ENCODE measurements at regions not wholly inside any gene's neighbourhood (a gene's known extent, or its start where the extent isn't known, plus 50 kb on each side); places are given as distances from the start of the nearest gene placed in this dataset.

GRCh38 chr17:27396045-27396444 lies 60.2 kb upstream of the KSR1 start:
- DNase-seq: no peak

DNA sequence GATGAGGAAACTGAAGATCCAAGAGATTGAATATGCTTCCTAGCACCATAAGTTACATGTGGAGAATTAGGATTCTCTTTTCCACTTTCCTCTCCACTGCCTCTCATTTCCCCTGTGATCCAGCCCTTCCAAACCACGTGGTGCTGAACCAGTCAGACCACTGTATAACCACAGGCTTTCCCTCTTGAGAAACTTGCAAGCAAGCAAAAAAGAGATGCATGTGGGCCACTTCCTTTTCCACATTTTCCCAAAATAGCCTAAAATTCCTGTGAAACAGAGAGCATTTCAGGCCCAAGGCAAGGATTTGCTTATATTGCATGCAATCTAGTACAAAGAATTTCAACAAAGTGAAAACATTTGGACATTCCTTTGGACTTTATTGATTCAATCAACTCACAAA lies 59.3 kb upstream of the KSR1 start:
- DNase-seq: no peak

DNA sequence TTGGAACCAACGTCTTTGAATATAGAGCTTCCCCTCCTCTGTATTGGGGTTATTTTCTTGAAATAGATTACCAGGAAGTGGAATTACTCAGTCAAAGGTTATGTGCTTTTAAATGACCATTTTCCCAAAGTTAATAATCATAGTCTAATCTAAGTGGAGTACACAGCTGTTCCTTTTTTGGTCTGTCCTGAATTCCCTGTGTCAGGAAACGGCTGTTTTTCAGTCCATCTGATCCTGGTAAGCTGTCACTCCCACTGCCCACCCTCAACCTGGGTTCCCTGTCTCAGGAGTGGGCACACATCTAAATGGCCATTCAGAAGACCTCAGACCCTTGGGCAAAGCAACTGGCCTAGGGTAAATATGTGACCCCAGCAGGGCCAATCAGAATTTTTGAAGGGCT lies 57.6 kb upstream of the KSR1 start:
- no peak for DNase-seq

DNA sequence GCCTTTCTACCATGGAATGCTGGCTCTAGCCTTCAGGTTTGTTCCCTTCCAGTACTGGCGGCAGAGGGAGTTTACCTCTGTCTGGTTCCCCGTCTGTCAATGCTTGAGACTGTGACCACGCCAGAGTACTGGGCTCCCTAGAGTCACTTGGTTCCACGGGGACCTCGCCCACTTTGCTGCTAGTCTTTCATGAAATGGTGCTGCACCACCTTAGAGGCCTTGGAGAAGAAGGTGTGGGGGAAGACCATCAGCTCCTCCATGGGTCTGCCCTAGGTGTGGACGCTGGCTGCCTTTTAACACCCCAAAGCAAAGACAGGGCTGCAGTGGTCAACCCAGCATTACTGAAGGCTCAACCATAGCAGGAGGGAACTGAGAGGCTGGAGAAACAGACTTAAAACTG lies 55.3 kb upstream of the KSR1 start:
- no peak for DNase-seq

DNA sequence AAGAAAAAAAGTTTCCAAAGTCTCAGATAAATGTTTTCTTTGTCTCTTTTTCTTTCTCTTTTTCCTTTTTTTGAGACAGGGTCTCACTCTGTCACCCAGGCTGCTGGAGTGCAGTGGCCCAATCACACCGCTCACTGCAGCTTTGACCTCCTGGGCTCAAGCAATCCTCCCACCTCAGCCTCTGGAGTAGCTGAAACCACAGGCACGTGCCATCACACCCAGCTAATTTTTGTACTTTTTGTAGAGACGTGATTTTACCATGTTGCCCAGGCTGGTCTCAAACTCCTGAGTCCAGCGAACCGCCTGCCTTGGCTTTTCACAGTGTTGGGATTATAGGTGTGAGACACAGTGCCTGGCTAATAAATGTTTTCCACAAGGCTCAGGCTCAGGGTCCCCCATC lies 53.3 kb upstream of the KSR1 start:
- no peak for DNase-seq

DNA sequence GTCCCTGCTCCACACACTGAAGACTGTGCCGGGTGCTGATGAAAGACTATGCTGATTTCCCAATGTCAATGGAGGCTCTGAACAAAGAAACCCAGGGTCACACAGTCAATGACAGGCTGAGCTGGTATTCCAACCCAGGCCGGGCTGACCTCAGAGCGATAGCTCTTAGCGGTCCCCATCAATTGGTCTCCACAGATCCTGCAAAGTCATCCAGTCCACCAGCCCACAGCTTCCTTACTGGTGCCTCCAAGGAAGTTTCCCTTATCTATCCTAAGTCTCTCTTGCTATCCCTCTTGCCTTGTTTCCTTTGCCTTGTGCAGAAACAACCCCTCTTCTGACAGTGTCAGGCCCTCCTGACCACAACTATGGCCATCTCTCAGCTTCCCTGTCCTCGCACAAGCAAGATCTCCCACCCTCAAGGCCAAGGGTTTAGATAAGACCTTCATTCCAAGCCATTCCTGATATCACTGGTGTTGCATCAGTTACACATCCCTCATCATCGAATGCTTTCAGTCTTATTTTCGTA lies 52.7 kb upstream of the KSR1 start:
- no peak for DNase-seq

GRCh38 chr17:27404676-27405075 lies 51.6 kb upstream of the KSR1 start:
- DNase-seq: no peak

All from HCEC 1CT (cell line).